Lower leg skin (tissue), 3 donors: ENCODE measurements at regions not wholly inside any gene's neighbourhood (a gene's known extent, or its start where the extent isn't known, plus 50 kb on each side); places are given as distances from the start of the nearest gene placed in this dataset.

Experiments
- CTCF ChIP-seq, 3 donors: fragments of 450-650 bp; IDR thresholded peaks; one replicate each; pipeline ENCODE4 v1.5.1; 2016; ENCODE audit warnings: antibody characterized with exemption in 3 of 3, mild to moderate bottlenecking in 3 of 3, moderate library complexity in 2 of 3
- POLR2A ChIP-seq, 2 donors: fragments of 450-650 bp; IDR thresholded peaks; one replicate each; pipeline ENCODE4 v1.6.1; 2016 to 2017; ENCODE audit warnings: antibody characterized with exemption in 2 of 2, mild to moderate bottlenecking in 1 of 2, moderate library complexity in 1 of 2

- TF ChIP-seq CTCF (IDR thresholded peaks at IDR 0.05) (no peak), POLR2A (IDR thresholded peaks at IDR 0.05) (no peak)
Observed at GRCh38 chr4:63700569-63700968, 708.7 kb downstream of the TECRL start.
